ENCODE measurements at regions not wholly inside any gene's neighbourhood (a gene's known extent, or its start where the extent isn't known, plus 50 kb on each side); places are given as distances from the start of the nearest gene placed in this dataset.

GRCh38 chr3:17913359-17913758 is 170.9 kb upstream of the TBC1D5 start:
- no peak for TF ChIP-seq REST (IDR thresholded peaks at IDR 0.05; ENCODE audit: low read depth, low read length)
- TF ChIP-seq CTCF (IDR thresholded peaks at IDR 0.05), result no peak
- no peak for TF ChIP-seq JUND (IDR thresholded peaks at IDR 0.05)

Measured in SK-N-SH (cell line).